Loucy (cell line): ENCODE measurements at regions not wholly inside any gene's neighbourhood (a gene's known extent, or its start where the extent isn't known, plus 50 kb on each side); places are given as distances from the start of the nearest gene placed in this dataset.

Experiments used
- EZH2phosphoT487 ChIP-seq: fragments of 200-600 bp; IDR thresholded peaks from 2 replicates; pipeline ENCODE4 v1.6.1; 2018; ENCODE audit warnings: antibody characterized with exemption, mild to moderate bottlenecking, moderate library complexity, borderline replicate concordance
- TF ChIP-seq, protein P1 (sequence below): fragments of 200-600 bp; sonication (generic); conservative IDR thresholded peaks from 2 replicates; pipeline ENCODE4 v1.5.1; 2014; ENCODE audit warnings: mild to moderate bottlenecking, antibody characterized with exemption, low read length

DNA sequence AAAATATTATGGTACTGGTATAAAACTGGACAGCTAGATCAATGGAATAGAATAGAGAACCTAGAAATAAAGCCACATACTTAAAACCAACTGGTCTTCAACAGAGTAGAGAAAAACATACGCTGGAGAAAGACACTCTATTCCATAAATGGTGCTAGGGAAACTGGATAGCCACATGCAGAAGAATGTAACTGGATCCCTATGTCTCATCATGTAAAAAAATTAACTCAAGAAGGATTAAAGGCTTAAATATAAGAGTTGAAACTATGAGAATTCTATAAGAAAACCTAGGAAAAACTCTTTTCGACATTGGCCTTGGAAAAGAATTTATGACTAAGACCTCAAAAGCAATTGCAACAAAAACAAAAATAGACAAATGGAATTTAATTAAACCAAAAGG, 114.6 kb downstream of the PCDH18 start:
- TF ChIP-seq, protein P1, sequence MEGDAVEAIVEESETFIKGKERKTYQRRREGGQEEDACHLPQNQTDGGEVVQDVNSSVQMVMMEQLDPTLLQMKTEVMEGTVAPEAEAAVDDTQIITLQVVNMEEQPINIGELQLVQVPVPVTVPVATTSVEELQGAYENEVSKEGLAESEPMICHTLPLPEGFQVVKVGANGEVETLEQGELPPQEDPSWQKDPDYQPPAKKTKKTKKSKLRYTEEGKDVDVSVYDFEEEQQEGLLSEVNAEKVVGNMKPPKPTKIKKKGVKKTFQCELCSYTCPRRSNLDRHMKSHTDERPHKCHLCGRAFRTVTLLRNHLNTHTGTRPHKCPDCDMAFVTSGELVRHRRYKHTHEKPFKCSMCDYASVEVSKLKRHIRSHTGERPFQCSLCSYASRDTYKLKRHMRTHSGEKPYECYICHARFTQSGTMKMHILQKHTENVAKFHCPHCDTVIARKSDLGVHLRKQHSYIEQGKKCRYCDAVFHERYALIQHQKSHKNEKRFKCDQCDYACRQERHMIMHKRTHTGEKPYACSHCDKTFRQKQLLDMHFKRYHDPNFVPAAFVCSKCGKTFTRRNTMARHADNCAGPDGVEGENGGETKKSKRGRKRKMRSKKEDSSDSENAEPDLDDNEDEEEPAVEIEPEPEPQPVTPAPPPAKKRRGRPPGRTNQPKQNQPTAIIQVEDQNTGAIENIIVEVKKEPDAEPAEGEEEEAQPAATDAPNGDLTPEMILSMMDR = no peak
- no peak for TF ChIP-seq EZH2phosphoT487
